ENCODE measurements at regions not wholly inside any gene's neighbourhood (a gene's known extent, or its start where the extent isn't known, plus 50 kb on each side); places are given as distances from the start of the nearest gene placed in this dataset.

DNA sequence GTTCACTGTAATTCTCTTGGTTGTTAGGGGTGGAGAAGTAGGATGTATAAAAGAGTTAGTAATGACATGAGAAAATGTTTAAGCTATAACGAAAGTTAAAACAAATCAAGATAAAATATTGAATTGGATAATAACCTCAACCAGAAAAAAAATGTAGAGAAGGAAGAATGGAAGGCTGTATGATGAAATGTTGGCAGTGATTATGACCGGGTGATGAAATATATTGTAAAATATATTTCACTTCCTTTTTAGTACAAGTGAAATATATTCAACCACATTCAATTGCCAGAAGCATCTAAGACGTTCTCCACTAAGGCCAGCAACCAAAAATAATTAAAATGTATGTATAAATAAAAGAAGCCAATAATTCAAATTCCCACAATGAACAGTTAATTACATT lies 309.3 kb upstream of the FGF13 start:
- TF ChIP-seq, protein P1, sequence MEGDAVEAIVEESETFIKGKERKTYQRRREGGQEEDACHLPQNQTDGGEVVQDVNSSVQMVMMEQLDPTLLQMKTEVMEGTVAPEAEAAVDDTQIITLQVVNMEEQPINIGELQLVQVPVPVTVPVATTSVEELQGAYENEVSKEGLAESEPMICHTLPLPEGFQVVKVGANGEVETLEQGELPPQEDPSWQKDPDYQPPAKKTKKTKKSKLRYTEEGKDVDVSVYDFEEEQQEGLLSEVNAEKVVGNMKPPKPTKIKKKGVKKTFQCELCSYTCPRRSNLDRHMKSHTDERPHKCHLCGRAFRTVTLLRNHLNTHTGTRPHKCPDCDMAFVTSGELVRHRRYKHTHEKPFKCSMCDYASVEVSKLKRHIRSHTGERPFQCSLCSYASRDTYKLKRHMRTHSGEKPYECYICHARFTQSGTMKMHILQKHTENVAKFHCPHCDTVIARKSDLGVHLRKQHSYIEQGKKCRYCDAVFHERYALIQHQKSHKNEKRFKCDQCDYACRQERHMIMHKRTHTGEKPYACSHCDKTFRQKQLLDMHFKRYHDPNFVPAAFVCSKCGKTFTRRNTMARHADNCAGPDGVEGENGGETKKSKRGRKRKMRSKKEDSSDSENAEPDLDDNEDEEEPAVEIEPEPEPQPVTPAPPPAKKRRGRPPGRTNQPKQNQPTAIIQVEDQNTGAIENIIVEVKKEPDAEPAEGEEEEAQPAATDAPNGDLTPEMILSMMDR (conservative IDR thresholded peaks at IDR 0.05): no peak
- TF ChIP-seq EZH2 (IDR thresholded peaks at IDR 0.05; ENCODE audit: low read depth): no peak
